HCT116 (cell line): ENCODE measurements at regions not wholly inside any gene's neighbourhood (a gene's known extent, or its start where the extent isn't known, plus 50 kb on each side); places are given as distances from the start of the nearest gene placed in this dataset.

ENCODE experiments used
- ATAC-seq: fragments of 200-7000 bp; cut with Tn5 transposase; 2 replicates; pipeline ENCODE4 v1.9.1; 2020; ENCODE audit warnings: mild to moderate bottlenecking, moderate library complexity
- BruUV-seq: library from RNA; stranded (reverse); fragments of 400-500 nt; replicated peaks from 2 replicates; lab custom pipeline; 2021; lab: Mats Ljungman, UMichigan
- CTCF ChIA-PET: fragments of 300-600 bp; sonication (Branson Sonifier 250); formaldehyde crosslinking; loops from one replicate; lab custom pipeline; 2021; ENCODE audit warnings: antibody characterized with exemption; lab: Charles Lee
- POLR2A ChIA-PET: fragments of 300-600, 350-600 bp; sonication (Branson Sonifier 250); formaldehyde crosslinking; loops from one replicate; lab custom pipeline; 2021; ENCODE audit warnings: antibody characterized with exemption; lab: Charles Lee
- RAD21 ChIA-PET, 2 experiments: fragments of 300-600 bp; sonication (Branson Sonifier 250); formaldehyde crosslinking; loops; one replicate each; lab custom pipeline; 2023; ENCODE audit warnings: low total read pairs in 2 of 2; ENCODE audit not compliant: uncharacterized antibody in 2 of 2, unreplicated experiment in 2 of 2, low non-redundant PET in 1 of 2; lab: Charles Lee
- DNase-seq: peaks from one replicate; pipeline ENCODE4 v3.0.0-alpha.2; 2010; ENCODE audit warnings: low read depth, low spot score
- H2AFZ ChIP-seq: fragments of 200-600 bp; shearing (Covaris generic), sonication (generic); 2 replicates; pipeline ENCODE4 v1.6.1; 2017; ENCODE audit warnings: low read depth, mixed run types, mixed read lengths, antibody characterized with exemption, low read length; ENCODE audit not compliant: poor library complexity, severe bottlenecking
- H3K27ac ChIP-seq: 2 replicates; pipeline ENCODE4 v1.5.1; 2012; ENCODE audit warnings: low read depth, low read length
- H3K27me3 ChIP-seq: fragments of 200-600 bp; sonication (generic); 2 replicates; pipeline ENCODE4 v1.6.1; 2016; ENCODE audit warnings: mixed run types, low read length, mixed read lengths; ENCODE audit not compliant: insufficient read depth
- H3K36me3 ChIP-seq, 2 experiments: fragments of 200-500 bp in 1 of 2; fragments of 200-600 bp in 1 of 2; sonication (Bioruptor generic) in 1 of 2; sonication (generic) in 1 of 2; 2 replicates each; pipeline versions ENCODE4 v1.5.1 to v1.6.1; 2014 to 2016; ENCODE audit warnings: low read length in 2 of 2, inconsistent platforms in 1 of 2, mixed read lengths in 1 of 2, mixed run types in 1 of 2; ENCODE audit not compliant: insufficient read depth in 2 of 2, control insufficient read depth in 1 of 2
- H3K4me1 ChIP-seq, 2 experiments: fragments of 200-600 bp in 1 of 2; sonication (generic) in 1 of 2; 2 replicates each; pipeline versions ENCODE4 v1.5.1 to v1.6.1; 2012 to 2017; ENCODE audit warnings: low read length in 2 of 2, inconsistent platforms in 1 of 2, mild to moderate bottlenecking in 1 of 2, mixed read lengths in 1 of 2, mixed run types in 1 of 2, moderate library complexity in 1 of 2; ENCODE audit not compliant: insufficient read depth in 2 of 2, control insufficient read depth in 1 of 2
- H3K4me2 ChIP-seq: fragments of 200-600 bp; sonication (generic); 2 replicates; pipeline ENCODE4 v1.6.1; 2017; ENCODE audit warnings: mixed run types, low read length, mixed read lengths
- H3K4me3 ChIP-seq, 2 experiments: fragments of 200-600 bp in 1 of 2; sonication (generic) in 1 of 2; replicated peaks in 1 of 2; 2 replicates each; pipeline ENCODE4 v1.5.1; 2011 to 2016; ENCODE audit warnings: low read length in 2 of 2, control low read depth in 1 of 2, low read depth in 1 of 2, mild to moderate bottlenecking in 1 of 2, mixed read lengths in 1 of 2, mixed run types in 1 of 2
- H3K79me2 ChIP-seq: fragments of 200-600 bp; sonication (generic); 2 replicates; pipeline ENCODE4 v1.6.1; 2017; ENCODE audit warnings: mild to moderate bottlenecking, mixed run types, low read length, moderate library complexity, mixed read lengths; ENCODE audit not compliant: insufficient read depth
- H3K9ac ChIP-seq: fragments of 200-600 bp; sonication (generic); 2 replicates; pipeline ENCODE4 v1.6.1; 2016; ENCODE audit warnings: low read length, mixed read lengths
- H3K9me2 ChIP-seq: fragments of 200-600 bp; sonication (generic), shearing (Covaris generic); 2 replicates; pipeline ENCODE4 v1.6.1; 2017; ENCODE audit warnings: mixed run types, mild to moderate bottlenecking, moderate library complexity; ENCODE audit not compliant: insufficient read depth
- H3K9me3 ChIP-seq, 2 experiments: fragments of 200-500 bp in 1 of 2; fragments of 200-600 bp in 1 of 2; sonication (Bioruptor generic) in 1 of 2; sonication (generic) in 1 of 2; 2 replicates each; pipeline ENCODE4 v1.6.1; 2014 to 2017; ENCODE audit warnings: low read length in 2 of 2, mixed read lengths in 2 of 2, inconsistent platforms in 1 of 2, low read depth in 1 of 2, mild to moderate bottlenecking in 1 of 2, mixed run types in 1 of 2, moderate library complexity in 1 of 2; ENCODE audit not compliant: control insufficient read depth in 1 of 2, insufficient read depth in 1 of 2
- H4K20me1 ChIP-seq: fragments of 200-600 bp; sonication (generic), shearing (Covaris generic); 2 replicates; pipeline ENCODE4 v1.6.1; 2017; ENCODE audit warnings: mixed run types, mild to moderate bottlenecking, moderate library complexity; ENCODE audit not compliant: insufficient read depth
- CEBPB ChIP-seq: IDR thresholded peaks from 2 replicates; pipeline ENCODE4 v1.6.1; 2012; ENCODE audit warnings: low read depth
- POLR2AphosphoS5 ChIP-seq: IDR thresholded peaks from 2 replicates; pipeline ENCODE4 v1.6.1; 2011; ENCODE audit warnings: mild to moderate bottlenecking, low read depth, low read length, moderate library complexity
- RAD21 ChIP-seq: IDR thresholded peaks from 2 replicates; pipeline ENCODE4 v1.6.1; 2012; ENCODE audit warnings: low read depth, mild to moderate bottlenecking
- SRF ChIP-seq: IDR thresholded peaks from 2 replicates; pipeline ENCODE4 v1.6.1; 2012; ENCODE audit warnings: low read depth
- TCF7L2 ChIP-seq: IDR thresholded peaks from 2 replicates; pipeline ENCODE4 v1.7.0; 2011; ENCODE audit warnings: borderline replicate concordance, inconsistent platforms; ENCODE audit not compliant: insufficient read depth, insufficient read length; ENCODE audit errors: extremely low read depth
- YY1 ChIP-seq: IDR thresholded peaks from 2 replicates; pipeline ENCODE4 v1.6.1; 2011; ENCODE audit warnings: low read length, low read depth, moderate library complexity, mild to moderate bottlenecking; ENCODE audit not compliant: insufficient replicate concordance; ENCODE audit errors: extremely low read depth
- ZNF274 ChIP-seq: fragments of 200-500 bp; sonication (Bioruptor generic); IDR thresholded peaks from 2 replicates; pipeline ENCODE4 v1.6.1; 2014; ENCODE audit warnings: mild to moderate bottlenecking, low read depth, low read length, inconsistent platforms
- intact Hi-C: fragments of 100-400 bp; cut with micrococcal nuclease; formaldehyde crosslinking; loops from 2 replicates; pipeline ENCODE4 v1.10.0; 2022
- TF ChIP-seq, protein P1 (sequence below), 3 experiments: fragments of 200-600 bp in 1 of 3; sonication (generic) in 1 of 3; IDR thresholded peaks in 2 of 3; conservative IDR thresholded peaks in 1 of 3; 2 replicates each; pipeline ENCODE4 v1.5.1; 2012 to 2017; ENCODE audit warnings: low read depth in 2 of 3, low read length in 2 of 3, antibody characterized with exemption in 1 of 3, borderline replicate concordance in 1 of 3, control low read depth in 1 of 3, mild to moderate bottlenecking in 1 of 3, mixed read lengths in 1 of 3, mixed run types in 1 of 3, moderate library complexity in 1 of 3; ENCODE audit not compliant: insufficient read depth in 1 of 3
- TF ChIP-seq, protein P2 (sequence below): IDR thresholded peaks from 2 replicates; pipeline ENCODE4 v1.6.1; 2012
- TF ChIP-seq, protein P3 (sequence below): IDR thresholded peaks from 2 replicates; pipeline ENCODE4 v1.6.1; 2012

DNA sequence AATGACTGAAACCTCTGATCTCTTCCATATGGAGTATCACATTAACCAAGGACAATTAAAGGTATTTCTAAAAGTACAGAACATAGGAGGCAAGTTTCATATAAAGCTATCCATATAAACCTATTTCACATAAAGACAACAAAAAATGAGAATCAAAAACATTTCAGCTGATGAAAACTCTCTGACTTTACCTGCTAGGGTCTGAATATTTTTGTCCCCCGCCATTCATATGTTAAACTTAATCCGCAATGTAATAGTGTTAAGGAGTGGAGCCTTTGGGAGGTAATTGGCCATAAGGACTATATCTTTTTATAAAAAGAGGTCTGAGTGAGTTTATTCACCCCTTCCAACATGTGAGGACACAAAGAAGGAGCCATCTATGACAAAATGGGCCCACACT, 788.5 kb downstream of the DTWD2 start:
- CTCF ChIA-PET = no interaction called here
- H3K9ac ChIP-seq = no peak overlapping the region
- H3K9me2 ChIP-seq = no peaks in the 10 kb centered on the region
- no peaks in the 10 kb centered on the region for H3K4me1 ChIP-seq
- H3K79me2 ChIP-seq = no peaks in the 10 kb centered on the region
- H3K27me3 ChIP-seq = no peaks in the 10 kb centered on the region
- intact Hi-C loops = no loop called here
- TF ChIP-seq ZNF274 = no peak
- TF ChIP-seq, protein P1, sequence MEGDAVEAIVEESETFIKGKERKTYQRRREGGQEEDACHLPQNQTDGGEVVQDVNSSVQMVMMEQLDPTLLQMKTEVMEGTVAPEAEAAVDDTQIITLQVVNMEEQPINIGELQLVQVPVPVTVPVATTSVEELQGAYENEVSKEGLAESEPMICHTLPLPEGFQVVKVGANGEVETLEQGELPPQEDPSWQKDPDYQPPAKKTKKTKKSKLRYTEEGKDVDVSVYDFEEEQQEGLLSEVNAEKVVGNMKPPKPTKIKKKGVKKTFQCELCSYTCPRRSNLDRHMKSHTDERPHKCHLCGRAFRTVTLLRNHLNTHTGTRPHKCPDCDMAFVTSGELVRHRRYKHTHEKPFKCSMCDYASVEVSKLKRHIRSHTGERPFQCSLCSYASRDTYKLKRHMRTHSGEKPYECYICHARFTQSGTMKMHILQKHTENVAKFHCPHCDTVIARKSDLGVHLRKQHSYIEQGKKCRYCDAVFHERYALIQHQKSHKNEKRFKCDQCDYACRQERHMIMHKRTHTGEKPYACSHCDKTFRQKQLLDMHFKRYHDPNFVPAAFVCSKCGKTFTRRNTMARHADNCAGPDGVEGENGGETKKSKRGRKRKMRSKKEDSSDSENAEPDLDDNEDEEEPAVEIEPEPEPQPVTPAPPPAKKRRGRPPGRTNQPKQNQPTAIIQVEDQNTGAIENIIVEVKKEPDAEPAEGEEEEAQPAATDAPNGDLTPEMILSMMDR (IDR thresholded peaks at IDR 0.05 in 2 of 3, conservative IDR thresholded peaks at IDR 0.05 in 1 of 3; ENCODE audit: borderline replicate concordance in 1 of 3, insufficient read depth in 1 of 3, low read depth in 2 of 3, low read length in 2 of 3) = no peak
- no peak for TF ChIP-seq CEBPB
- no peak for TF ChIP-seq RAD21
- TF ChIP-seq POLR2AphosphoS5 = no peak
- TF ChIP-seq SRF = no peak
- TF ChIP-seq, protein P2, sequence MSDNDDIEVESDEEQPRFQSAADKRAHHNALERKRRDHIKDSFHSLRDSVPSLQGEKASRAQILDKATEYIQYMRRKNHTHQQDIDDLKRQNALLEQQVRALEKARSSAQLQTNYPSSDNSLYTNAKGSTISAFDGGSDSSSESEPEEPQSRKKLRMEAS = no peak
- TF ChIP-seq, protein P3, sequence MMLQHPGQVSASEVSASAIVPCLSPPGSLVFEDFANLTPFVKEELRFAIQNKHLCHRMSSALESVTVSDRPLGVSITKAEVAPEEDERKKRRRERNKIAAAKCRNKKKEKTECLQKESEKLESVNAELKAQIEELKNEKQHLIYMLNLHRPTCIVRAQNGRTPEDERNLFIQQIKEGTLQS = no peak
- no peak for TF ChIP-seq TCF7L2
- TF ChIP-seq YY1 = no peak
- H3K4me2 ChIP-seq = no peak overlapping the region
- H2AFZ ChIP-seq = no peak overlapping the region
- BruUV-seq = no TSS peak
- H3K27ac ChIP-seq = no peak overlapping the region
- no peaks in the 10 kb centered on the region for H3K36me3 ChIP-seq
- ATAC-seq (no peak), DNase-seq (no peak)
- RAD21 ChIA-PET = no interaction called here
- no peaks in the 10 kb centered on the region for H3K9me3 ChIP-seq
- H3K4me3 ChIP-seq = no peak overlapping the region
- POLR2A ChIA-PET = no interaction called here
- H4K20me1 ChIP-seq = no peaks in the 10 kb centered on the region
